Medulla oblongata (tissue), 1 donor: ENCODE measurements at regions not wholly inside any gene's neighbourhood (a gene's known extent, or its start where the extent isn't known, plus 50 kb on each side); places are given as distances from the start of the nearest gene placed in this dataset.
A peak's percentile ranks its signal among the peaks of the same experiment; 100 is the strongest.
"Not testable (repeated sequence)": the region's sequence is repeated elsewhere in the genome, so short reads cannot be mapped to it uniquely, and the experiment has no call there.

Experiments
- DNase-seq: peaks from one replicate; pipeline ENCODE4 v3.0.0-alpha.2; 2015; ENCODE audit errors: extremely low spot score

DNA sequence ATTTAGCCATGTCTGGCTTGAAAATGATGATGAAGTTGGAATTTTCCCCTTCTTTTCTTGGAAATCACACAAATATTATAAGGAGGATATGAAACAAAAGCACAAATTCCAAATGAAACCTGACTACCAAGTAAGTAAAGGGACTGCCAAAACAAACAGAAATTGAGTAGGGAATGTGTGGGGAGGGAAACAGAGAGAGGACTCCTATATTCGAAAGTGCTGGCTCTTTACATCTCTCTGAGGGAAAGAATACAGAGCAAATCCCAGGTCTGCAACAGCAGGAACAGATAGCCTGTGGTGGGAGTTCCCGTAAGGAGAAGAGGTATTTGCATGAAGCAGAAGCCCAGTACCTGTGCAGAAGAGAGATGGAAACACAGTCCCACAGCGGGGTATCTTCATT, 583.7 kb downstream of the EPM2A start:
- no peak for DNase-seq

DNA sequence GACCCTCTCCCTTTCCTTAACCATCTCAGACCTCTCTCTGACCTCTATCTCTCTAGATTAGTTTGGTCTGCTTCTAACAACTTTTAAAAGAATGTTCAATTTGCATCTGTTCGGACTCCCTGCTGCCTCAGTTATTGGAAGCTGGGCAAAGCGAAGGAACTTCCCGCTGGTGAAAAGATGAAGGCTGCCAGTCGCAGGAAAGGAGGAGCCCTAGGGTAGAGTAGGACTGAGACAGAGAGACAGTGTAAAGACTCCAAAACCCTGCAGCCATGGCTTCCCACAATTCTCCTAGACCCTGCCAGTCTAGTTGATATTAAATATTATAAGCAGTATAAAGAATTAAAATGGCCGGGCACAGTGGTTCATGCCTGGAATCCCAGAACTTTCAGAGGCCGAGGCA, 581.8 kb downstream of the EPM2A start:
- DNase-seq = no peak

DNA sequence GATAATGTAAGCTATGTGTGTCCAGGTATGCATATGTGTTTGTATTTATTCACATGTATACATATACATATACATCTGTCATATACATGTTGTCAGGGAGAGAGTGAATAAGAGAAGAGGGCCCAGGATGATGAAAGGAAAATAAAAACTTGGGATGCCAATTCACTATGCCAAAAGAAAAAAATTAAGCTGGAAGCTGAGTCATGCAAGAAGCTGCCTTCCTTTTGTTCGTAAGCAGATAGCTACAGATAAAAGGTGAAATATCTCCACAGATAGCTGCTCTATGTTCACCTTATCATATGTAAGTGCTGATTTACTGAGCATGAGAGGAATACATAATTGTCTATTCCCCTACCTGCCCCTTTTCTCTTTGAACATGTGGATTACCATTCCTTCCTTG, 579.9 kb downstream of the EPM2A start:
- DNase-seq = no peak

DNA sequence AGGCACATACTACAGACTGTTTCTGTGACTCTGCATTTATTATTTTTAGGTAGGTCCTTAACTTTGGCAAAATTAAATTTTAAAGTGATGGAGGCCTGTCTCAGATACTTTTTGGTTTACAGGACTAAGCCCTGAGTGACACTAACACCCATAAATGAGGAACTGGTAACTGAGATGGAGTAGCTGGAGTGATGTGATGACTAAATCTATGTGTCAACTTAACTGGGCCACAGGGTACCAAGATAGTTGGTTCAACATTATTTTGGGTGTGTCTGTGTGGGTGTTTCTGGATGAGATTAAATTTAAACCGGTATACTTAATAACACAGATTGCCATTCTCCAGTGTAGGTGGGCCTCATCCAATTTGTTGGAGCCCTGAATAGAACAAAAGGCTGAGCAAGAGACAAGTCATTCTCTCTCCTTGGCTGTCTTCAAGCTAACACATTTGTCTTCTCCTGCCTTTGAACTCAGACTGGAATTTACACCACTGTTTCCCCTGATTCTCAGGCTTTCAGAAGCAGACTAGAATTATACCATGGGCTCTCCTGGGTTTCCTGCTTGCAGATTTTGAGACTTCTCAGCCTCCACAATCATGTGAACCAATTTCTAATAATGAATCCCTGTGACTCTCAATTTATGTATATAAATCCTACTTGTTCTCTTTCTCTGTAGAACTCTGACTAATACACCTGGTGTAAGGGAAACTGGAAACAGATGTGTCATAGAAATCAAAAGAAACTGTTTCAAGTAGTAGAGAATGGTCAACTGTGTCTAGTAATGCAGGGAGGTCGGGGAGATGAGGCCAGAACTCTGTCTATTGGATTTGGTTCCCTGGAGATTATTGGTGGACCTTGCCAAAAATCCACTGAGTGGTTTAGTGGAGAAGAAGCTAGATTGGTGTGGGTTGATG, 579.2 kb downstream of the EPM2A start:
- DNase-seq = no peak

DNA sequence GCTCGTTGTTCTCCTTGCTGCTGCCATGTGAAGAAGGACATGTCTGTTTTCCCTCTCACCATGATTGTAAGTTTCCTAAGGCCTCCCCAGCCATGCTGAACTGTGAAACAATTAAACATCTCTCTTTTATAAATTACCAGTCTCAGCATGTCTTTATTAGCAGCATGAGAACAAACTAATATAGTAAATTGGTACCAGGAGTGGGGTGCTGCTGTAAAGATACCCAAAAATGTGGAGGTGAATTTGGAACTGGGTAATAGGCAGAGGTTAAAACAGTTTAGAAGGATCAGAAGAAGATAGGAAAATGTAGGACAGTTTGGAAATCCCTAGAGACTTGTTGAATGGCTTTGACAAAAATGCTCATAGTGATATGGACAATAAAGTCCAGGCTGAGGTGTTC, 576.7 kb downstream of the EPM2A start:
- not testable (repeated sequence) for DNase-seq

DNA sequence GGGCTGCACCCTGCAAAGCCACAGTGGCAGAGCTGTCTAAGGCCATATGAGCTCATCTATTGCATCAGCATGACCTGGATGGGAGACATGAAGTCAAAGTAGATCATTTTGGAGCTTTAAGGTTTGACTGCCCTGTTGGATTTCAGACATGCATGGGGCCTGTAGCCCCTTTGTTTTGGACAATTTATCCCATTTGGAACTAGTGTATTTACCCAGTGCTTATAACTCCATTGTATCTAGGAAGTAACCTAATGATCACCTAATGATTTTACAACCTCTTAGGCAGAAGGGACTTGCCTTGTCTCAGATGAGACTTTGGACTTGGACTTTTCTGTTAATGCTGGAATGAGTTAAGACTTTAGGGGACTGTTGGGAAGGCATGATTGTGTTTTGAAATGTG, 575.4 kb downstream of the EPM2A start:
- no peak for DNase-seq

DNA sequence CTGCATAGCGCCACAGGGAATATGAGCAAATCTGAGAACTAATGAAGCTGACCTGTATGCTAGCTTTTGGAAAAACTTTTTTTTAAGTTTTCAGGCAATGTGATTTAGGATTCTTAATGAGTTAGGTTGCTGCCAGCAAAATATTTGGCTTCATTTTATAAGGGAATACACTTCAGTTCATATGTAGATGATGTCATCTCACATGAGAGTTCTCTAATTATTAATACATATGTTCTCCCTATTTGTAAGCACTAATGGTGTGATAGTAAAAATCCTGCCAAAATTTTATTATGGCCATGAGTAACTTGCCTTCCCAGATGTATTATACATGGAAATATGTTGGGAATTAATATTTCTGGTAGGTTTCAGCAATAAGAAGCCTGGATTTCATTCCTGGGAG, 573.8 kb downstream of the EPM2A start:
- DNase-seq = no peak

DNA sequence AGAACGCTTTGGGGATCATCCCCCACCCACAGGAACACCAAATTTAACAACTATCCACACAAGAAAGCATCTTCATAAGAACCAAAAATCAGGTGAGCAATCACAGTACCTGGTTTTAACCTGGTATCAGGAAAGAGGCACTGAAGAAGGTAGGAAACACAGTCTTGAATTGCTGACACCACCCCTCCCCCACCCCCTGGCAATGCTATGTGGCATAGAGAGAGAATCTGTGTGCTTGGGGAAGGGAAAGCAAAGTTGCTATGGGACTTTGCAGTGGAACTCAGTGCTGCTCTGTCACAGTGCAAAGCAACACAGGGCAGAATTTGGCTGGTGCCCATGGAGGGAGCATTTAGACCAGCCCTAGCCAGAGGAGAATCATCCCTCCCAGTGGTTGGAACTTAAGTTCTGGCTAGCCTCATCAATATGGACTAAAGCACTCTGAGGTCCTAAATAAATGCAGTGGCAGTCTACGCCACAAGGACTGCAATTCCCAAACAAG, 565.5 kb downstream of the EPM2A start:
- DNase-seq = peak; percentile 55

DNA sequence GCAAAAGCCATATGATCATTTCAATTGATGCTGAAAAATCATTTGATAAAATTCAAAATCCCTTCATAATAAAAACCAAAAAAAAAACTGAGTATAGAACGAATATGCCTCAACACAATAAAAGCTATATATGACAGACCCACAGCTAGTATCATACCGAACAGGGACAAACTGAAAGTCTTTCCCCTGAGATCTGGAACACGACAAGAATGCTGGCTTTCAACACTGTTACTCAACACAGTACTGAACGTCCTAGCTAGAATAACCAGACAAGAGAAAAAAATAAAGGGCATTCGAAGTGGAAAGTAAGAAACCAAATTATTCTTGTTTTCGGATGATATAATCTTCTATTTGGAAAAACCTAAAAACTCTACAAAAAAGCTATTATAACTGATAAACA, 559.9 kb downstream of the EPM2A start:
- DNase-seq = no peak

DNA sequence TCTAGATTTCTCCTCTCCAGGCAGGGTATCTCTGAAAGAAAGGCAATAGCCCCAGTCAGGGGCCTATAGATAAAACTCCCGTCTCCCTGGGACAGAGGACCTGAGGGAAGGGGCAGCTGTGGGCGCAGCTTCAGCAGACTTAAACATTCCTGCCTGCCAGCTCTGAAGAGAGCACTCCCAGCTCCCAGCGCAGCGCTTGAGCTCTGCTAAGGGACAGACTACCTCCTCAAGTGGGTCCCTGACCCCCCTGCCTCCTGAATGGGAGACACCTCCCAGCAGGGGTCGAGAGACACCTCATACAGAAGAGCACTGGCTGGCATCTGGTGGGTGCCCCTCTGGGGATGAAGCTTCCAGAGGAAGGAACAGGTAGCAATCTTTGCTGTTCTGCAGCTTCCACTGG, 556.9 kb downstream of the EPM2A start:
- no peak for DNase-seq

DNA sequence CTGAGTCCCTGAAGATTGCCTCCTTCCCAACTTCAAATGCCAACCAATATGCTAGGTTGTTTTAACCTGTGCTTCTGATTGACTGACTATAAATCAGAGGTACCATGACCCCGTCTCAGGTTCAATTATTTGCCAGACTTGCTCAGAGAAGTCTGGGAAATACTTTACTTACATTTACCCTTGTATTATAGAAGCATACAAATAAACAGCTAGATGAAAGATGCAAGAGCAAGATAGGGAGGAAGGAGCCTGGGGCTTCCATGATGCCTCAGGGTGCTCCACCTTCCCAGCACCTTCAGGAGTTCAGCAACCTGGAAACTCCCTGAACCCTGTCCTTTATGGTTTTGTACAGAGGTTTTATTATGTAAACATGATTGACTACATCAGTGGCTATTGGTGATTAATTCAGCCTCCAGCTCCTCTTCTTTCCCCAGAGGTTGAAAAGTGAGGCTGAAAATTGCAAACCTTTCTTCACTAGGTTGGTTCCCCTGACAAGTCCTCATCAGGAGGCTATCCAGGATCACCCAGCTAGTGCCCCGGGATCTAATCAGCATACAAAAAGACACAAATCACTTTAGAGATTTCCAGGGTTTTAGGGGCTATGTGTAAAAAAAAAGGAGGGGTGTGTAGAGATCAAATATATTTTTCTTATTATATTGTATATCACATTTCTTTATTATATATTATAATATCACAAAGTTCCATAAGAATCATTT, 547.7 kb downstream of the EPM2A start:
- no peak for DNase-seq

DNA sequence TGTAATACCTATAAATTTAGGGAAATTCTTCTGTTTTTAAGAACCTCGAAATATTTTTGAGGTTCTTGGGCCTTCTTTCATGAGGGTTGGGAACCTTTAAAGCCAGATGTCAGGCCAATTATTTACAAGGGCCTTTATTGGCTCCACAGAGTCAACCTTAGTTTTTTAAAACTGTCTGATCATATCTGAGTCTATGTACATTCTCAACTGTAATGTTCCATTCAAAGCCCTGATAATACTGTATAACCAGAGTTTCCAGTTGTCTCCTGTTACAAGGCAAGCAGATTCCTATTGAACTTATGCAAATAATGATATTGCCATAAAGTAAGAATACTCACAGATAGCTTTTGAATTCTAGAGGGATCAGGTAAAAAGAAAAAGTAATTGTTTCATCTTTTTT, 545.5 kb downstream of the EPM2A start:
- no peak for DNase-seq

DNA sequence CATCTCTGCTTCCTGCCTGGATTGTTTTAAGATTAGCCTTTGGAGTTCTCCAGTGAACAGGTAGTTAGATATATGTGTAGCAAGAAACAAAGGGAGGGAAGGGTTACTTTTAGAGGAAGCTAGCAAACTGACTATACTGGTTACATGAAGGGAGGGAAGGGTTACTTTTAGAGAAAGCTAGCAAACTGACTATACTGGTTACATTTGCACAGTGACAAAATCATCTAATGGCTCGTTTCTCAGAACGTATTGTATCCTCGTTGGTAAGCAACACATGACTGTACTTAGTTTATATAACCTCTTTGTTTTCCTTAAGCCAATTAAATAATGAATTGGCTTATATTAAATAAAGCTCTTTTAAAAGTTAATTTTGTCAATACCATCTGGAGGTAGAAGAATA, 540.9 kb downstream of the EPM2A start:
- no peak for DNase-seq

DNA sequence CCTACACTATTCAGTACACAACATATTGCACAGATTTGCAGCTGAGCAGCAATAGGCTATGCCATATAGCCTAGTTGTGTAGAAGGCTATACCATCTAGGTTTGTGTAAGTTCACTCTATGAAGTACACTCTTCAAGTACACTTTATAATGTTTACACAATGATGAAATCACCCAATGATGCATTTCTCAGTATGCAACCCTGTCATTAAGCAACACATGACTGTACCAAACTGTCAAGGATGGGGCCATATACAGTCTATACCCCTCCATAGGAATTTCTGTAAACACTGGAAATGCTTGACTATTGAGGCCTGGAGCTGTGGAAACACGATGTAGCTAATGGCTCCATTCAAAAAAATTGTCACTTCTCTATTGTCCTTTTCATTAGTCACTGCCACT, 535.4 kb downstream of the EPM2A start:
- DNase-seq = no peak

DNA sequence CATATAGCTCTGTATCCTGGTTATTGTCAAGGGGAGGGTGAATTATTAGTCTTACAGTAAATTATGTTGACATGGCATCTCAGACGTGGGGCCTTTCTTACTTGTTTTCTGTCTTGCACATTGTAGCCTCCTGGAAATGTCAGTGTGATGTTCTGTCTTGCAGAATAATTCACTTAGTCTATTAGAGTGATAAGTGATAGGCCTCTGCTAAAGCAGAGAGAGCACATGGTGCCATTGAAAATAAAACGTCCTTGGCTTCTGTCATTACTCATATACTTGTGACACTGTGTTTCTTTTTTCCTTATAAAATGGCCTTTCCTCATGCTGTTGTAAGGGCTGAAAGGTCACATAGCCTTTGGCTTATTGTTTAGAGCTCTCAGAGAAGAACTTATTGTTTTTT, 531.0 kb downstream of the EPM2A start:
- DNase-seq = no peak

DNA sequence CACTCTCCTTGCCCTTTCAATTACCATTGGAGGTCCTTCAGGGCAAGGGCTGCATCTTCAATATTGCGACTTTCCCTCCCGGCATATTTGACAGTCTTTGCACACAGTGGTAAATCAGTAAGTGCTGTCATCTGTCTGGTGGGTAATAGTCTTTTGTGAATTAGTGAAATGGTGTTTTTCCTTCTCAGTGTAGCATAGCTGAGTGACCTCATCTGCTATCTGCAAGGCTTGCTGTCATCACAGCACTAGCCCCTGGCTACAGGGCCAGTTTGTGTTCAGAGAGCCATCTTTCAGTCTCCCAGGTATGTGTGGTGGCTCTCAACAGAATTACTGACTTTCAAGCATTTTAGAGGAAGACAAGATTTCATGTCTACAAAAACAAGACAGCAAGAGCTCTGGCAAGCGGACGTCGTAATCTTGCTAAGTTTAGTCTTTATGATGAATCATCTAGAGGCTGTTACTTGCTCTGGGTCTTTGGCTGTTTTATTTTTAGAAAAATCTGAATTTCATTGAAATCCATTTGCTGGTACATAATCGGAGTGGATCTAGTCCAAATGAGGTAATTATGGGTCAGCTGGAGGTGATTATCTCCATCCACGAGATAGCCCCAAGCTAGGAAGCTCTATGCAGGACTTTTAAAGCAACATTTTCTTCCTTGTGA, 528.9 kb downstream of the EPM2A start:
- no peak for DNase-seq

DNA sequence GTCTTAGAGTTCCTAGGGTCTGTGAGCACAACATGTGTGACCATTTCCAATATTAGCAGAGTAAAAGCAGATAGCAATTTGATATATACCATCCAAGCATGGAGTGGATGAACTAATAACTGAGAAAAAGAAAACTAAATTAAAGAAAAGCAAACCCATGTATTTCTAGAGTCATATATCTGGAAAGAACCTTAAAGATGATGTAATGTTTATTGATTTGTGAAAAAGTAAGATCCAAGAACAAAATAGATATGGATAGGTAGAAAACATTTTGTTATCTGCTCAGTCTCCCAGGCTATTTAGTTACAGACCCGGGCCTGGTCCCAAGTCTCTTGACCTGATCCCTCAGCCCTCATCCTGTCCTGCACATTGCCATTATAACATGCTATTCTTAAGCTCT, 526.8 kb downstream of the EPM2A start:
- DNase-seq = no peak

DNA sequence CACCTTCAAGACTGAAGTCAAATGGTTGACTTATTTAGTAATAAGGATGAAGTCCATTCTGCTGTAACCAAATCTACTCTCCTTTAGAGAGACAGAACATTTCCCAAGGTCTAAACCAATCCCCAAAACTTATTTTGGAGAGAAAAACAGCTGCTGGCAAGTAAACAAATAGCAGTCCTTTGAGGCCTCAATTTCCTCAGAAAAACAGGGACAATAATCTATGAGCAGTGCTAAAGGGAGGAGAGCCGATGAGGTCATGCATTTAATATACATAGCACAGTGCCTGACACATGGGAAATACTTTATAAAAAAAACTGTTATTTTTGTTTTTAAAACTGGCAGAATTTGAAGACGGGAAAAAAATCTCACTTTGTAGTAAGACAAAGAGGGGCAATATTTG, 526.0 kb downstream of the EPM2A start:
- no peak for DNase-seq

DNA sequence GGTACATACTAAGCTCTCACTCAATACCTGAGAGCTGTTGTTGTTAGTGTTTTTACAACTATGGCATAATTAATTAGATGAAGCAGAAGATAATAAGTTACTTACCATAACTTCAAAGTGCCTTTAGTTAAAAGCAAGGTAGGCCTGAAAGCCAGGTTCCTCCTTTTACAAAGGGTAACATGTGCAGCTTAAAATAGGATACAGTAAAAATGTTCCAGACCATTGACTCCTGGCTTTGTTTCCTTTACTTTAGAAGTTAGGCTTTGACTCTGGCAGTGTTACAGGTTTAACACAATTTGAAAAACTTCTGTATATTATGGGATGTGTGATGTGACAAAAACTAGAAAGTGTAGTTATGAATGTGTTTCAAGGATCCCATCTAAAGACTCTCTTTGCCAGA, 522.5 kb downstream of the EPM2A start:
- DNase-seq = no peak

DNA sequence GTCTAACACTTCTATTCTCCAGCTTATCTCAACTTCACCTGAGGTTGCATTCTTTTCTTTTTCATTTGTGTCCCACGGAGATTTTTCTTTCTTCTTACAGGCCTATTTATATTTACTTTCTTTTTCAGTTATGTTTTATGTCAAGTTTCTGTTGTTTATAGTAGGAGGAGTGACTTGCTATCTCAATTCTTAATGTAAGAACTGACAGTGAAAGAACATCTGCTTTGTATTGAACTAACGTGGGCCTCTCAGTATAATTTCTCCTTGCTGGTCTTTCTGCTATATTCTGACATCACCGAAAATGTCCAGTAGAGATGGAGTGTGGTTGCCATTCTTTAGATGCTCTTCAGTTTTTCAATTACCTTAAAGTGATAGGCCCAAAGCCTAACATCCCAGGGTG, 521.7 kb downstream of the EPM2A start:
- DNase-seq = no peak

DNA sequence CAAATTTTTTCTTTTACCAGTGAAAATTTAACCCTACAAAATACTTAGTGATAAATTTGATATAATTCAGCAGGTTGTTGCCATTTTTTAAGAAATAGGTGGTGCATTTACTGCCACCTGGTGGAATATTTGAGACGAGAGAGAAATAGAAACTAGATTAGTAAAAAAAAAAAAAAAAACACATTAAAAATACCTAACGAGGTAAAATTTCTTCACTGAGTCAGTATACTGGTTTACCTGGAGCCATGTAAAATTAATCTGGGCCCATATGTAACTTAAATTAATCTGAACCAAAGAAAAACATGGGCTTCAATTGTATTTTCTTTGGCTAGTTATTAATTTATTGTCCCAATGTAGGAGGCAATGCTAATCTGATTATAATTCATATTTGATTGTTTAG, 520.8 kb downstream of the EPM2A start:
- DNase-seq = peak; percentile 22

DNA sequence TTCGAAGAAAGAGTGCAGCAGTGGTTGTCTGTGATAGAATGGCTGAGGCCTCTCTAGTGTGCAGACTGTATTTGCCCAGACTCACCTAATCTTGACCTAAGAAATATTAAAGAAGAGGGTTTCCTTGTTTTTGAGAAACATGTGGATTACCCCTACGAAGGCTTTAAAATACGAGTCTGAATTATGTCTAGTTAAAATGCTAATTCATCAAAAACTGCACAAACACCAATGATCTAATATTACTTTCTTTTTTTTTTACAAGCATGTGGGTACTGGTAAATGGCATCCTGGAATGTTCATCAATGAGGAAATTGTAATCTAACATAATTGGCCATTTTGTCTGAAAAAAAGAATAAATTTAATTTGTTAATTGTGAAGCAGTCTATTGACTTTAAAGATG, 510.9 kb downstream of the EPM2A start:
- no peak for DNase-seq

DNA sequence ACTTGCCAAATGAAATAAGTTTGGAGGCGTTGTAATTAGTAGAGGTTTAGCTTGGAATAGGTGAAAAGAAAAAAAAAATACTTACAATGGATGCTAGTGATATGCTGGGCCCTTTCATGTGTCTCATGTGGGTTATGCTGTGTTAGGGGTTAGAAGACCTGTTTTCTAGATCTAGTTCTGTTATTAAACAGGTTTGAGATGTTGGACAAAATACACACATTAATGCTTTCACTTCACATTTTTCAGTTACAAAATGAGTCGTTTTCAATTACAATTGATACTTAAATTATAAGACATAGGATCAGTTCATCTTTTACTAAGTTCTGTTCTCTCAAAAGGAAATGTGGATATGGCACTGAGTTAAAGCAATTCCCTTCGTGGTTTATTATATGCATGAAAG, 509.8 kb downstream of the EPM2A start:
- no peak for DNase-seq
